Smooth muscle cell (in vitro differentiated cells): ENCODE measurements at regions not wholly inside any gene's neighbourhood (a gene's known extent, or its start where the extent isn't known, plus 50 kb on each side); places are given as distances from the start of the nearest gene placed in this dataset.

Source experiments
- DNase-seq: peaks from one replicate; lab custom pipeline; 2025; ENCODE audit not compliant: unreplicated experiment; lab: John Stamatoyannopoulos, UW
- H2AFZ ChIP-seq: fragments of 200-600 bp; sonication (generic); 2 replicates; pipeline ENCODE4 v1.6.0; 2016; ENCODE audit warnings: antibody characterized with exemption, low read depth, mild to moderate bottlenecking
- H3F3A ChIP-seq: fragments of 200-600 bp; sonication (generic); 2 replicates; pipeline ENCODE4 v1.6.0; 2017; ENCODE audit warnings: antibody characterized with exemption, low read depth
- H3K27ac ChIP-seq: fragments of 200-600 bp; sonication (generic); 2 replicates; pipeline ENCODE4 v1.5.1; 2016; ENCODE audit warnings: low read depth, mild to moderate bottlenecking
- H3K27me3 ChIP-seq: fragments of 200-600 bp; sonication (generic); 2 replicates; pipeline ENCODE4 v1.6.1; 2016; ENCODE audit warnings: low read depth, mild to moderate bottlenecking
- H3K36me3 ChIP-seq: fragments of 200-600 bp; sonication (generic); 2 replicates; pipeline ENCODE4 v1.5.1; 2016; ENCODE audit warnings: low read depth
- H3K4me1 ChIP-seq: fragments of 200-600 bp; sonication (generic); 2 replicates; pipeline ENCODE4 v1.5.1; 2016; ENCODE audit warnings: low read depth
- H3K4me2 ChIP-seq: fragments of 200-600 bp; sonication (generic); 2 replicates; pipeline ENCODE4 v1.6.0; 2016; ENCODE audit warnings: mild to moderate bottlenecking
- H3K4me3 ChIP-seq: fragments of 200-600 bp; sonication (generic); 2 replicates; pipeline ENCODE4 v1.5.1; 2016; ENCODE audit warnings: mild to moderate bottlenecking
- H3K79me2 ChIP-seq: fragments of 200-600 bp; sonication (generic); 2 replicates; pipeline ENCODE4 v1.6.0; 2016; ENCODE audit warnings: low read depth, mild to moderate bottlenecking
- H3K9ac ChIP-seq: fragments of 200-600 bp; sonication (generic); 2 replicates; pipeline ENCODE4 v1.6.0; 2016; ENCODE audit warnings: low read depth
- H3K9me3 ChIP-seq: fragments of 200-600 bp; sonication (generic); replicated peaks from 2 replicates; pipeline ENCODE4 v1.5.1; 2016; ENCODE audit warnings: low read depth
- H4K20me1 ChIP-seq: fragments of 200-600 bp; sonication (generic); 2 replicates; pipeline ENCODE4 v1.6.0; 2016; ENCODE audit warnings: low read depth
- CTCF ChIP-seq: fragments of 200-600 bp; sonication (generic); IDR thresholded peaks from 2 replicates; pipeline ENCODE4 v1.5.1; 2017; ENCODE audit warnings: borderline replicate concordance, mild to moderate bottlenecking, antibody characterized with exemption; ENCODE audit not compliant: insufficient read depth, poor library complexity, severe bottlenecking
- WGBS: methylation state at CpG from one replicate; pipeline ENCODE4 v1.1.7; 2016; ENCODE audit warnings: low lambda C conversion rate; 5-methylcytosine and 5-hydroxymethylcytosine counted together

- Histone ChIP-seq H3K27me3 (no peaks in the 10 kb centered on the region), H3K79me2 (no peaks in the 10 kb centered on the region), H3K36me3 (no peaks in the 10 kb centered on the region), H3K4me3 (no peak overlapping the region), H2AFZ (no peak overlapping the region), H3K9ac (no peak overlapping the region), H3K27ac (no peak overlapping the region), H3K4me2 (no peak overlapping the region), H3K4me1 (peaks cover 32% of the 10 kb centered on the region), H3K9me3 (no peaks in the 10 kb centered on the region), H3F3A (peaks cover 21% of the 10 kb centered on the region), H4K20me1 (no peaks in the 10 kb centered on the region)
- no peak for TF ChIP-seq CTCF
- no peak for DNase-seq
- 84% methylated on average over 13 of the region's 13 CpGs for WGBS
Measured at GRCh38 chr2:42935692-42936671, 143.6 kb upstream of the HAAO start.

DNA sequence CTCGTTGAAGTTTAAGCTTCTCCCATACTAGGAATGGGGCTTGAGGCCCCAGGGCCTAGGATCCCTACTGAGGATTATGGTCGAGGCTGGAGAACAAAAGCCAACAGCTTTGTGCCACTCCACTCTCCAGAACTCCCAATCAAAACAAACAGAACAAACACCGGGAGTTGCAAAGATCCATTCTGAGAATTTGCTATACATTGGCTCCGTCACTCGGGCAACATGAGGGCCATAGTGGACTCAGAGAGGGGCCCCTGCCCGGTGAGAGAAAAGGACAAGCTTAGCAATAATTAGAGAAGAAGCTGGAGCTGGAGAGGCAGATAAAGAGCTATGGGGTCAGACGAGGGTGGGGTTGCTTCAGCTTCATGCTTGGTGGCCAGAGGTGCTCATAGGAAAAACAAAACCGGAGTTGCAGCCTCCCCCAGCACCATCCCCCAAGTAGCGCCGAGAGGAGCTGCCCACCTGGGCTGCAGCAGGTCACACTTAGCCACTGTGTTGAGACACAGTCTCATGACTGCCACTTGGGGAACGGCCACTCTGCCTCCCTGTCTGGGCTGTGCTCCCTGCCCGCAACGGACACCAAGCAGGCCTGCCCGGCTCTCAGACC lies 142.3 kb upstream of the HAAO start:
- 83% methylated on average over 14 of the region's 14 CpGs for WGBS
- H3K27me3 ChIP-seq: no peaks in the 10 kb centered on the region
- H3K4me1 ChIP-seq: peaks cover 41% of the 10 kb centered on the region

GRCh38 chr2:42933824-42934254 lies 141.5 kb upstream of the HAAO start:
- Histone ChIP-seq H3K4me2 (no peak overlapping the region), H3K79me2 (no peaks in the 10 kb centered on the region), H3K36me3 (no peaks in the 10 kb centered on the region), H3K4me3 (no peak overlapping the region), H2AFZ (no peak overlapping the region), H3K27ac (no peak overlapping the region), H3K9me3 (no peaks in the 10 kb centered on the region), H3K27me3 (no peaks in the 10 kb centered on the region), H3K4me1 (peaks cover 50% of the 10 kb centered on the region), H4K20me1 (no peaks in the 10 kb centered on the region), H3K9ac (no peak overlapping the region), H3F3A (peaks cover 32% of the 10 kb centered on the region)
- WGBS: 63% methylated on average over 8 of the region's 8 CpGs
- TF ChIP-seq CTCF: no peak
- DNase-seq: no peak

More for the DNA sequence above, 142.3 kb upstream of the HAAO start:
- no peaks in the 10 kb centered on the region for H3K79me2 ChIP-seq
- H3K4me3 ChIP-seq: no peak overlapping the region
- H4K20me1 ChIP-seq: no peaks in the 10 kb centered on the region
- H3K36me3 ChIP-seq: no peaks in the 10 kb centered on the region
- no peak overlapping the region for H3K9ac ChIP-seq
- H3K27ac ChIP-seq: no peak overlapping the region
- H3K9me3 ChIP-seq: no peaks in the 10 kb centered on the region
- H3F3A ChIP-seq: peaks cover 32% of the 10 kb centered on the region
- H2AFZ ChIP-seq: no peak overlapping the region
- H3K4me2 ChIP-seq: no peak overlapping the region
- no peak for DNase-seq
- no peak for TF ChIP-seq CTCF
